ENCODE measurements at regions not wholly inside any gene's neighbourhood (a gene's known extent, or its start where the extent isn't known, plus 50 kb on each side); places are given as distances from the start of the nearest gene placed in this dataset.
"Not testable (repeated sequence)": the region's sequence is repeated elsewhere in the genome, so short reads cannot be mapped to it uniquely, and the experiment has no call there.

DNA sequence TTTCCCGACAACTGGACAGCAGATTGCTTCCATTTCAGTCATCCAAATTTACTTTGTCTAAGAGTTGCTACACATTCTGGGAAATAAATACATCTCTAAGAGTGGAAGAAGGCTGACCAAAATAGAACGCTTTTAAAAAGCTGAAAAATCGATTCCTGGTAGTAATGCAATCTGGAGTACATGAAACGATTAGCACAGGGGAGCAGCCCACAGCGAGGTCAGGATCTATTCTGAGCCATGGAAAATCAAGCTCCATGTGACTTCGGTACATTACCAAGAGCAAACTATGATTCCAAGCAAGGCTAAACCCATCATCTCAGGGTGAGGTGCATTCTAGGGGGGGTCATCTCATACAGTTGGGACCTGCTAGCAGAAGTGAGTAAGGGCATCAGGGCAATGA, 249.3 kb downstream of the BLID start:
- Mint-ChIP-seq H3K27me3 (ENCODE audit: low read depth, unreplicated experiment) (no peaks in the 10 kb centered on the region), H3K4me1 (ENCODE audit: low read depth, unreplicated experiment) (no peaks in the 10 kb centered on the region), H3K4me3 (ENCODE audit: unreplicated experiment) (no peak overlapping the region), H3K36me3 (ENCODE audit: low read depth, unreplicated experiment) (no peaks in the 10 kb centered on the region), H3K9me3 (ENCODE audit: unreplicated experiment) (peaks cover 2% of the 10 kb centered on the region), H3K27ac (ENCODE audit: unreplicated experiment) (no peak overlapping the region)
- Histone ChIP-seq H2AFZ (ENCODE audit: low read depth, low read length) (no peak overlapping the region), H4K20me1 (ENCODE audit: insufficient read depth, low read length) (no peaks in the 10 kb centered on the region), H3K4me3 (ENCODE audit: insufficient read depth, low read depth, low read length) (no peak overlapping the region), H3K27ac (ENCODE audit: low read depth, low read length) (no peak overlapping the region), H3K27me3 (ENCODE audit: insufficient read depth, low read length) (no peaks in the 10 kb centered on the region), H3K36me3 (ENCODE audit: insufficient read depth, low read length) (no peaks in the 10 kb centered on the region), H3K4me2 (ENCODE audit: low read length) (no peak overlapping the region), H3K9ac (ENCODE audit: low read length) (no peak overlapping the region), H3K79me2 (ENCODE audit: insufficient read depth, low read length) (no peaks in the 10 kb centered on the region), H3K9me3 (ENCODE audit: insufficient read depth, low read depth, low read length) (no peaks in the 10 kb centered on the region), H3K4me1 (ENCODE audit: insufficient read depth, low read length) (no peaks in the 10 kb centered on the region)
- FAIRE-seq (no peak), DNase-seq (ENCODE audit: low read depth) (no peak)
- TF ChIP-seq, protein P1, sequence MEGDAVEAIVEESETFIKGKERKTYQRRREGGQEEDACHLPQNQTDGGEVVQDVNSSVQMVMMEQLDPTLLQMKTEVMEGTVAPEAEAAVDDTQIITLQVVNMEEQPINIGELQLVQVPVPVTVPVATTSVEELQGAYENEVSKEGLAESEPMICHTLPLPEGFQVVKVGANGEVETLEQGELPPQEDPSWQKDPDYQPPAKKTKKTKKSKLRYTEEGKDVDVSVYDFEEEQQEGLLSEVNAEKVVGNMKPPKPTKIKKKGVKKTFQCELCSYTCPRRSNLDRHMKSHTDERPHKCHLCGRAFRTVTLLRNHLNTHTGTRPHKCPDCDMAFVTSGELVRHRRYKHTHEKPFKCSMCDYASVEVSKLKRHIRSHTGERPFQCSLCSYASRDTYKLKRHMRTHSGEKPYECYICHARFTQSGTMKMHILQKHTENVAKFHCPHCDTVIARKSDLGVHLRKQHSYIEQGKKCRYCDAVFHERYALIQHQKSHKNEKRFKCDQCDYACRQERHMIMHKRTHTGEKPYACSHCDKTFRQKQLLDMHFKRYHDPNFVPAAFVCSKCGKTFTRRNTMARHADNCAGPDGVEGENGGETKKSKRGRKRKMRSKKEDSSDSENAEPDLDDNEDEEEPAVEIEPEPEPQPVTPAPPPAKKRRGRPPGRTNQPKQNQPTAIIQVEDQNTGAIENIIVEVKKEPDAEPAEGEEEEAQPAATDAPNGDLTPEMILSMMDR (IDR thresholded peaks at IDR 0.05; ENCODE audit: insufficient read depth, low read depth, low read length), result no peak
- no peak for TF ChIP-seq EZH2 (IDR thresholded peaks at IDR 0.05; ENCODE audit: insufficient read depth, low read length)

DNA sequence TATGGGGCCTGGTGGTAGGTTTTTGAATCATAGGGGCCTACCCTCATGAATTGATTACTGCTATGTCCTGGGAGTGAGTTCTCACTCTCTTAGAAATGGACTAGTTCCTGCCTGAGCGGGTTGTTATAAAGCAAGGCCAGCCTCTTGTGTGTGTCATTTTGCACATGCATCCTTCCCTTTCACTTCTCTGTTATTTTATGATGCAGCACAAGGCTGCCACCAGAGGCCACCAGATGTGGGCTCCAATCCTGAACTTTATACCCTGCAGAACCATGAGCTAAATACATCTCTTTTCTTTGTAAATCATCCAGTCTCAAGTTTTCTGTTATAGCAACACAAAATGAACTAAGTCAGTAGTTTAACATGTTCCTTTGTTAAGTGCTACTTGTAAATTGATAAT, 251.4 kb downstream of the BLID start:
- no peaks in the 10 kb centered on the region for H3K9me3 ChIP-seq (ENCODE audit: insufficient read depth, low read depth, low read length)
- H3K27ac Mint-ChIP-seq (ENCODE audit: unreplicated experiment), result no peak overlapping the region
- H3K4me1 Mint-ChIP-seq (ENCODE audit: low read depth, unreplicated experiment), result no peaks in the 10 kb centered on the region
- TF ChIP-seq, protein P1 (IDR thresholded peaks at IDR 0.05; ENCODE audit: insufficient read depth, low read depth, low read length), result no peak
- TF ChIP-seq EZH2 (IDR thresholded peaks at IDR 0.05; ENCODE audit: insufficient read depth, low read length), result no peak
- H3K9ac ChIP-seq (ENCODE audit: low read length), result no peak overlapping the region
- no peaks in the 10 kb centered on the region for H3K9me3 Mint-ChIP-seq (ENCODE audit: unreplicated experiment)
- no peaks in the 10 kb centered on the region for H3K27me3 ChIP-seq (ENCODE audit: insufficient read depth, low read length)
- H3K36me3 ChIP-seq (ENCODE audit: insufficient read depth, low read length), result no peaks in the 10 kb centered on the region
- no peaks in the 10 kb centered on the region for H4K20me1 ChIP-seq (ENCODE audit: insufficient read depth, low read length)
- no peaks in the 10 kb centered on the region for H3K36me3 Mint-ChIP-seq (ENCODE audit: low read depth, unreplicated experiment)
- DNase-seq (ENCODE audit: low read depth) (no peak), FAIRE-seq (no peak)
- no peak overlapping the region for H3K27ac ChIP-seq (ENCODE audit: low read depth, low read length)
- no peak overlapping the region for H2AFZ ChIP-seq (ENCODE audit: low read depth, low read length)
- H3K4me2 ChIP-seq (ENCODE audit: low read length), result no peak overlapping the region
- H3K79me2 ChIP-seq (ENCODE audit: insufficient read depth, low read length), result no peaks in the 10 kb centered on the region
- no peaks in the 10 kb centered on the region for H3K4me1 ChIP-seq (ENCODE audit: insufficient read depth, low read length)
- H3K4me3 ChIP-seq (ENCODE audit: insufficient read depth, low read depth, low read length), result no peak overlapping the region
- no peaks in the 10 kb centered on the region for H3K27me3 Mint-ChIP-seq (ENCODE audit: low read depth, unreplicated experiment)
- no peak overlapping the region for H3K4me3 Mint-ChIP-seq (ENCODE audit: unreplicated experiment)

DNA sequence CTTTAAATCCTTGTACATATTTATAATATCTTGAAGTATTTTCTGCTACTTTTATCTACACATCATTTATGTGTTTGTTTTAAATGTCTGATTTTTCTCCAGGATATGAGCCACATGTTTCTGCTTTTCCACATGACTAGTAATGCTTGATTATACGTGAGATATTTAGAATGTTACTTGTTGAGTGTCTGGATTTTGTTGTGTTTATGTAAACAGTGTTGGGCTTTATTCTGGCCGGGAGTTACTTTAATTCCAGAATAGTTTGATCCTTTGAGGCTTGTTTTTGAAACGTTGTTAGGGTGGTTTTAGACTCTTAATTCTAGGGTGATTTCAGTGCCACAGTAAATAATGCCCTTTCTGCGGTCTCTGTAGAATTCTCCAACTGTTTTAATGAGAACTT, 252.9 kb downstream of the BLID start:
- H3K4me3 ChIP-seq (ENCODE audit: insufficient read depth, low read depth, low read length), result no peak overlapping the region
- H3K36me3 ChIP-seq (ENCODE audit: insufficient read depth, low read length), result no peaks in the 10 kb centered on the region
- no peaks in the 10 kb centered on the region for H4K20me1 ChIP-seq (ENCODE audit: insufficient read depth, low read length)
- DNase-seq (ENCODE audit: low read depth) (no peak), FAIRE-seq (no peak)
- TF ChIP-seq, protein P1 (IDR thresholded peaks at IDR 0.05; ENCODE audit: insufficient read depth, low read depth, low read length), result no peak
- no peak for TF ChIP-seq EZH2 (IDR thresholded peaks at IDR 0.05; ENCODE audit: insufficient read depth, low read length)
- no peak overlapping the region for H2AFZ ChIP-seq (ENCODE audit: low read depth, low read length)
- H3K27ac Mint-ChIP-seq (ENCODE audit: unreplicated experiment), result no peak overlapping the region
- no peaks in the 10 kb centered on the region for H3K4me1 Mint-ChIP-seq (ENCODE audit: low read depth, unreplicated experiment)
- no peaks in the 10 kb centered on the region for H3K79me2 ChIP-seq (ENCODE audit: insufficient read depth, low read length)
- no peak overlapping the region for H3K27ac ChIP-seq (ENCODE audit: low read depth, low read length)
- no peaks in the 10 kb centered on the region for H3K27me3 ChIP-seq (ENCODE audit: insufficient read depth, low read length)
- H3K9me3 ChIP-seq (ENCODE audit: insufficient read depth, low read depth, low read length), result no peaks in the 10 kb centered on the region
- peaks cover 2% of the 10 kb centered on the region for H3K9me3 Mint-ChIP-seq (ENCODE audit: unreplicated experiment)
- no peak overlapping the region for H3K9ac ChIP-seq (ENCODE audit: low read length)
- H3K4me2 ChIP-seq (ENCODE audit: low read length), result no peak overlapping the region
- H3K36me3 Mint-ChIP-seq (ENCODE audit: low read depth, unreplicated experiment), result no peaks in the 10 kb centered on the region
- H3K4me3 Mint-ChIP-seq (ENCODE audit: unreplicated experiment), result no peak overlapping the region
- H3K27me3 Mint-ChIP-seq (ENCODE audit: low read depth, unreplicated experiment), result no peaks in the 10 kb centered on the region
- no peaks in the 10 kb centered on the region for H3K4me1 ChIP-seq (ENCODE audit: insufficient read depth, low read length)

DNA sequence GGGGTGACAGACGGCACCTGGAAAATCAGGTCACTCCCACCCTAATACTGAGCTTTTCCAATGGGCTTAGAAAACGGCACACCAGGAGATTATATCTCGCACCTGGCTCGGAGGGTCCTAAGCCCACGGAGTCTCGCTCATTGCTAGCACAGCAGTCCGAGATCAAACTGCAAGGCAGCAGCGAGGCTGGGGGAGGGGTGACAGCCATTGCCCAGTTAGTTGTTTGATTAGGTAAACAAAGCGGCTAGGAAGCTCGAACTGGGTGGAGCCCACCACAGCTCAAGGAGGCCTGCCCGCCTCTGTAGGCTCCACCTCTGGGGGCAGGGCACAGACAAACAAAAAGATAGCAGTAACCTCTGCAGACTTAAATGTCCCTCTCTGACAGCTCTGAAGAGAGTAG, 260.9 kb downstream of the BLID start:
- H3K9me3 ChIP-seq (ENCODE audit: insufficient read depth, low read depth, low read length); H3K4me1 Mint-ChIP-seq (ENCODE audit: low read depth, unreplicated experiment); H3K27ac ChIP-seq (ENCODE audit: low read depth, low read length); H4K20me1 ChIP-seq (ENCODE audit: insufficient read depth, low read length); H3K27me3 Mint-ChIP-seq (ENCODE audit: low read depth, unreplicated experiment); H3K9ac ChIP-seq (ENCODE audit: low read length); H3K27me3 ChIP-seq (ENCODE audit: insufficient read depth, low read length); H3K36me3 Mint-ChIP-seq (ENCODE audit: low read depth, unreplicated experiment); H3K4me3 ChIP-seq (ENCODE audit: insufficient read depth, low read depth, low read length); H3K36me3 ChIP-seq (ENCODE audit: insufficient read depth, low read length); H2AFZ ChIP-seq (ENCODE audit: low read depth, low read length); H3K79me2 ChIP-seq (ENCODE audit: insufficient read depth, low read length); H3K27ac Mint-ChIP-seq (ENCODE audit: unreplicated experiment); FAIRE-seq; H3K4me2 ChIP-seq (ENCODE audit: low read length); H3K4me1 ChIP-seq (ENCODE audit: insufficient read depth, low read length); H3K4me3 Mint-ChIP-seq (ENCODE audit: unreplicated experiment); DNase-seq (ENCODE audit: low read depth): not testable (repeated sequence)
- peaks cover 20% of the 10 kb centered on the region for H3K9me3 Mint-ChIP-seq (ENCODE audit: unreplicated experiment)

Measured in astrocyte (in vitro differentiated cells and primary cell).